Mesendoderm (in vitro differentiated cells): ENCODE measurements at regions not wholly inside any gene's neighbourhood (a gene's known extent, or its start where the extent isn't known, plus 50 kb on each side); places are given as distances from the start of the nearest gene placed in this dataset.

Source experiments
- DNase-seq: peaks from one replicate; pipeline ENCODE4 v3.0.0; 2013
- H2AK5ac ChIP-seq: 2 replicates; pipeline ENCODE4 v1.6.1; 2013; ENCODE audit warnings: low read length, inconsistent platforms
- H2BK120ac ChIP-seq: 2 replicates; pipeline ENCODE4 v1.6.1; 2013; ENCODE audit warnings: low read depth, mild to moderate bottlenecking, low read length, moderate library complexity, mixed read lengths
- H2BK15ac ChIP-seq: replicated peaks from 2 replicates; pipeline ENCODE4 v1.6.1; 2013; ENCODE audit warnings: low read depth, mild to moderate bottlenecking, moderate library complexity
- H2BK5ac ChIP-seq: 2 replicates; pipeline ENCODE4 v1.6.1; 2013; ENCODE audit warnings: low read length, inconsistent platforms
- H3K18ac ChIP-seq: 2 replicates; pipeline ENCODE4 v1.6.1; 2013; ENCODE audit warnings: mild to moderate bottlenecking, low read length, mixed read lengths
- H3K23ac ChIP-seq: one replicate; pipeline ENCODE4 v1.6.1; 2013; ENCODE audit warnings: low read length
- H3K27ac ChIP-seq: 2 replicates; pipeline ENCODE4 v1.5.1; 2013; ENCODE audit warnings: low read depth, mild to moderate bottlenecking, inconsistent platforms, low read length, moderate library complexity
- H3K27me3 ChIP-seq: 2 replicates; pipeline ENCODE4 v1.6.1; 2013; ENCODE audit warnings: low read length, control low read depth, mild to moderate bottlenecking, inconsistent platforms; ENCODE audit not compliant: insufficient read depth, poor library complexity
- H3K36me3 ChIP-seq: 2 replicates; pipeline ENCODE4 v1.6.1; 2013; ENCODE audit warnings: low read length, inconsistent platforms; ENCODE audit not compliant: control insufficient read depth, insufficient read depth
- H3K4ac ChIP-seq: one replicate; pipeline ENCODE4 v1.6.1; 2013; ENCODE audit warnings: low read depth, mild to moderate bottlenecking, low read length, moderate library complexity
- H3K4me1 ChIP-seq: 2 replicates; pipeline ENCODE4 v1.6.1; 2013; ENCODE audit warnings: low read depth, low read length, inconsistent platforms; ENCODE audit not compliant: control insufficient read depth
- H3K4me2 ChIP-seq: 2 replicates; pipeline ENCODE4 v1.6.1; 2013; ENCODE audit warnings: low read length
- H3K4me3 ChIP-seq: 2 replicates; pipeline ENCODE4 v1.5.1; 2013; ENCODE audit warnings: mild to moderate bottlenecking, low read length
- H3K56ac ChIP-seq: one replicate; pipeline ENCODE4 v1.6.1; 2013; ENCODE audit warnings: low read length
- H3K79me1 ChIP-seq: 2 replicates; pipeline ENCODE4 v1.6.1; 2013; ENCODE audit warnings: low read length, inconsistent platforms
- H3K79me2 ChIP-seq: 2 replicates; pipeline ENCODE4 v1.6.1; 2013; ENCODE audit warnings: mild to moderate bottlenecking, low read length; ENCODE audit not compliant: control insufficient read depth, insufficient read depth
- H3K9ac ChIP-seq: 2 replicates; pipeline ENCODE4 v1.6.1; 2013; ENCODE audit warnings: low read length, inconsistent platforms
- H4K5ac ChIP-seq: one replicate; pipeline ENCODE4 v1.6.1; 2013; ENCODE audit warnings: low read length
- H4K8ac ChIP-seq: one replicate; pipeline ENCODE4 v1.6.1; 2013; ENCODE audit warnings: low read depth, mild to moderate bottlenecking, control low read depth, low read length, moderate library complexity
- WGBS: extraction: QIAGEN DNeasy Blood & Tissue Kit; methylation state at CpG from one replicate; pipeline ENCODE4 v1.1.7; 2013; ENCODE audit warnings: low lambda C conversion rate, missing lambda C conversion rate; ENCODE audit not compliant: insufficient coverage; ENCODE audit errors: extremely low coverage; 5-methylcytosine and 5-hydroxymethylcytosine counted together

DNA sequence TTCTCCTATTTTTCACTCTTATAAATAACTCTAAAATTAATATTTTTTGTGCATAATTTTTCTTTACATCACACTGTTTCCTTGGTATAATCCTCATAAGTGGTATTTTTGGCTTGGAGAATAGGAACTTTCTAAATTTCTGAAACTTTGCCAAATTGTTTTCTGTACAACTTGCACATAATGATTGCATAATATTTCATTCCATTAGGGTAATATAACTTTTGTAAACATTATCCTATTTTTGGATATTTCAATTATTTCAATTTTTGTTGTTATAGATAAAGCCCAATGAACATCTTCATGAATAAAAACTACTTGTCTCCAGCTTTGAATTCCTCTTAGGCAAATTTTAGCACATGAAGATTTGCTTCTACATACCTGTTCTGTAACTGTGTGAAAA, 135.9 kb downstream of the ELAPOR2 start:
- Histone ChIP-seq H2BK120ac (no peak overlapping the region), H3K79me1 (no peaks in the 10 kb centered on the region), H2AK5ac (no peak overlapping the region), H3K4me3 (no peak overlapping the region), H3K79me2 (no peaks in the 10 kb centered on the region), H3K36me3 (no peaks in the 10 kb centered on the region), H2BK15ac (no peak overlapping the region), H3K27me3 (no peaks in the 10 kb centered on the region), H2BK5ac (no peak overlapping the region), H3K27ac (no peak overlapping the region), H3K4me2 (no peak overlapping the region), H4K8ac (no peak overlapping the region), H3K56ac (no peak overlapping the region), H4K5ac (no peak overlapping the region), H3K4me1 (no peaks in the 10 kb centered on the region), H3K9ac (no peak overlapping the region), H3K18ac (no peak overlapping the region), H3K4ac (no peak overlapping the region), H3K23ac (no peak overlapping the region)
- no peak for DNase-seq

DNA sequence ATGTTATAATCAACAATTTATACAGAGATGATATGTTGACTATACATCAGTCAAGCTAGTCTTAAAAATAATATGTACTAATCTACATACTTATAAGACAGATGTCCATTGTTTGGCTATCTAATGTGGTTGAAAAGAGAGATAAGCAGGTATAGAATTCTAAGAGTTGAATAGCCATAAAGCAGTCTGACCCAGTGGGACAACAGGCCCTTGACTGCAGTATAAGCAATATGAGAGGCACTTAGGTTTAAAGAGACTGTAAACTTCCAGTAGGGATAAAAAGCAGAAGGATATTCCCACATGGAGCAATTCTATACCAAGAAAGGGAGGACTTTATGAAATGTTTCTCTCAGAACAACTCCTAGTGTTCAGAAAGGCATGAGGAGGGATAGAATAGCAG, 139.3 kb downstream of the ELAPOR2 start:
- no peaks in the 10 kb centered on the region for H3K79me1 ChIP-seq
- H3K23ac ChIP-seq: no peak overlapping the region
- H2BK120ac ChIP-seq: no peak overlapping the region
- no peak overlapping the region for H3K56ac ChIP-seq
- no peaks in the 10 kb centered on the region for H3K36me3 ChIP-seq
- H3K18ac ChIP-seq: no peak overlapping the region
- DNase-seq: no peak
- H4K8ac ChIP-seq: no peak overlapping the region
- no peak overlapping the region for H4K5ac ChIP-seq
- no peak overlapping the region for H3K4me2 ChIP-seq
- no peak overlapping the region for H3K9ac ChIP-seq
- H2BK15ac ChIP-seq: no peak overlapping the region
- no peak overlapping the region for H2BK5ac ChIP-seq
- no peaks in the 10 kb centered on the region for H3K79me2 ChIP-seq
- H3K4me1 ChIP-seq: no peaks in the 10 kb centered on the region
- no peaks in the 10 kb centered on the region for H3K27me3 ChIP-seq
- H3K4me3 ChIP-seq: no peak overlapping the region
- H3K27ac ChIP-seq: no peak overlapping the region
- no peak overlapping the region for H2AK5ac ChIP-seq
- no peak overlapping the region for H3K4ac ChIP-seq

DNA sequence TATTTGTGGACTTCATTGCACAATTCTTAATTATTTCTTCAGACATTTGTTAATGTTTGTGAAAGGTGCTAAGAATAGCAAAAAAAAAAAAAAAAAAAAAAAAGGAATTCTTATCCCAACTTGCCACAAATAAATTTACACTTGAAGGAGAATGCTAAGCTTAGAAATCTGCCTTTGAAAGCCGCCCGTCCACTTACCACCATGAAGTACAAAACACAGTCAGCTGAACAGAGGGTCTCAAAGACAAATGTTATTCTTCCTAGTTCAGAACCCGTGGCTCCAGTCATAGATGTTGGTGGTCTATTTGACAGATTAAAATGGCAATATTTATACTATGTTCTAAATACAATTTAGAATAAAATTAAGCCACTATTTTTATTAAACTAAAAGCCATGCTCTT, 141.2 kb downstream of the ELAPOR2 start:
- Histone ChIP-seq H3K36me3 (no peaks in the 10 kb centered on the region), H3K4me2 (no peak overlapping the region), H4K5ac (no peak overlapping the region), H3K79me1 (no peaks in the 10 kb centered on the region), H3K4ac (no peak overlapping the region), H3K56ac (no peak overlapping the region), H3K4me3 (no peak overlapping the region), H2BK120ac (no peak overlapping the region), H3K27me3 (no peaks in the 10 kb centered on the region), H2AK5ac (no peak overlapping the region), H4K8ac (no peak overlapping the region), H3K79me2 (no peaks in the 10 kb centered on the region), H3K4me1 (no peaks in the 10 kb centered on the region), H2BK5ac (no peak overlapping the region), H3K27ac (no peak overlapping the region), H2BK15ac (no peak overlapping the region), H3K18ac (no peak overlapping the region), H3K9ac (no peak overlapping the region), H3K23ac (no peak overlapping the region)
- WGBS: no CpG with 5 or more reads among the region's 3 CpGs
- DNase-seq: no peak

DNA sequence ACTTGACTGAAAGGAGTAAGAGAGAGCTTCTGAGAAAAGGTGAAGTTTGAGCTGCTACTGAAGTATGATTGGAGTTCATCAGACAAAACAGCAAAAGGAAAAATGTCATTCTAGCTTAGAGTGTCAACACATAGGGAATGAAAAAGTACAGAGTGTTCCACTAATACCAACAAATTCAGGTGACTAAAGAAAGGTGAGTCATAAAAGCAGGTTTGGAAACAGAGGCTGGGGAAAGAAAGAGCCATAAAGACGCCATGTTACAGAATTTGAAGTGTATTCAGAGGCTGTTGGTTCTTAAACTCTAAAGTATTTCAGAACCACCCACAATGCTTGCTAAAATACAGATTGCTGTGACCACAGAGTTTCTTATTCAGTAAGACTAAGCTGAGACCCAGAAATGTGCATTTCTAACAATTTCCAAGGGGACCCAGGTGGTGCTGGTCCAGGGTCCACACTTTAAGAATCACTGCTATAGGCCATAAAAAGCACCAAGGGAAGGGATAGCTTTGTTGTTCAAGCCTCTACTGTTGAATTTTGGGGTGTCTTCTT, 143.1 kb downstream of the ELAPOR2 start:
- Histone ChIP-seq H3K18ac (no peak overlapping the region), H3K27me3 (no peaks in the 10 kb centered on the region), H3K27ac (no peak overlapping the region), H2AK5ac (no peak overlapping the region), H3K79me1 (no peaks in the 10 kb centered on the region), H3K4me2 (no peak overlapping the region), H2BK15ac (no peak overlapping the region), H3K79me2 (no peaks in the 10 kb centered on the region), H4K5ac (no peak overlapping the region), H2BK120ac (no peak overlapping the region), H3K4me1 (no peaks in the 10 kb centered on the region), H3K23ac (no peak overlapping the region), H3K4ac (no peak overlapping the region), H3K4me3 (no peak overlapping the region), H2BK5ac (no peak overlapping the region), H4K8ac (no peak overlapping the region), H3K56ac (no peak overlapping the region), H3K36me3 (no peaks in the 10 kb centered on the region), H3K9ac (no peak overlapping the region)
- no peak for DNase-seq
- no CpG with 5 or more reads among the region's 1 CpG for WGBS

DNA sequence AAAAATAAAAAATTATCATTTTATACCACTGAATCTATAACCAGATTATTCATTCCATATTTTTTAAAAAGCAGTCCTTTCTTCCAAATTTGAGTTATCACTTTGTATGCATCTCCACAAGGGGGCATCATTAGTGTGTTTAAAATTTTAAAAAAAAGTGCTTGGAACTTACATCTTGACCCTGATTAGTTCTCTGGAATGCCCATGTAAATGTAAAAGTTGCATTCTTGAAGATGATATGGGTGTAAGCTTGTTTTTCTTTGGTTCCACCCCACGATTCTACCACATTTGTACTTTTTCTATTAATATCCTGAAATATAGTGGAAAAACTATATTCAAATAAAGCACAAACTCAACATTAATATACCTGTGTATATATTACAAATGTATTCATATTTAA, 144.9 kb downstream of the ELAPOR2 start:
- Histone ChIP-seq H2BK120ac (no peak overlapping the region), H2BK5ac (no peak overlapping the region), H3K79me2 (no peaks in the 10 kb centered on the region), H3K23ac (no peak overlapping the region), H3K56ac (no peak overlapping the region), H4K8ac (no peak overlapping the region), H3K36me3 (no peaks in the 10 kb centered on the region), H3K79me1 (no peaks in the 10 kb centered on the region), H4K5ac (no peak overlapping the region), H3K27me3 (no peaks in the 10 kb centered on the region), H3K4ac (no peak overlapping the region), H2AK5ac (no peak overlapping the region), H3K27ac (no peak overlapping the region), H3K9ac (no peak overlapping the region), H2BK15ac (no peak overlapping the region), H3K18ac (no peak overlapping the region), H3K4me2 (no peak overlapping the region), H3K4me3 (no peak overlapping the region), H3K4me1 (no peaks in the 10 kb centered on the region)
- no CpG with 5 or more reads among the region's 1 CpG for WGBS
- DNase-seq: peak; percentile 41
